ENCODE measurements at regions not wholly inside any gene's neighbourhood (a gene's known extent, or its start where the extent isn't known, plus 50 kb on each side); places are given as distances from the start of the nearest gene placed in this dataset.

GRCh38 chr11:62073061-62073460 lies 50.8 kb upstream of the INCENP start:
- no peak for DNase-seq (ENCODE audit: low read depth in 2 of 2, low spot score in 1 of 2)

GRCh38 chr11:62071408-62071807 lies 52.4 kb upstream of the INCENP start:
- no peak for DNase-seq (ENCODE audit: low read depth in 2 of 2, low spot score in 1 of 2)

GRCh38 chr11:62069986-62070919 lies 53.6 kb upstream of the INCENP start:
- no peak for DNase-seq (ENCODE audit: low read depth in 2 of 2, low spot score in 1 of 2)

- no peak for DNase-seq (ENCODE audit: low read depth in 2 of 2, low spot score in 1 of 2)
Measured at GRCh38 chr11:62069374-62069773, 54.4 kb upstream of the INCENP start.

- DNase-seq (ENCODE audit: low read depth in 2 of 2, low spot score in 1 of 2) = no peak
Measured at GRCh38 chr11:62068730-62069129, 55.1 kb upstream of the INCENP start.

- DNase-seq (ENCODE audit: low read depth in 2 of 2, low spot score in 1 of 2) = no peak
Measured at GRCh38 chr11:62067741-62068140, 56.1 kb upstream of the INCENP start.

GRCh38 chr11:62064221-62064620 lies 59.6 kb upstream of the INCENP start:
- DNase-seq (ENCODE audit: low read depth in 2 of 2, low spot score in 1 of 2) = no peak

GRCh38 chr11:62062223-62062861 lies 61.5 kb upstream of the INCENP start:
- DNase-seq (ENCODE audit: low read depth in 2 of 2, low spot score in 1 of 2) = no peak

GRCh38 chr11:62061356-62062222 lies 62.2 kb upstream of the INCENP start:
- DNase-seq (ENCODE audit: low read depth in 2 of 2, low spot score in 1 of 2) = no peak

GRCh38 chr11:62057069-62057468 lies 66.7 kb upstream of the INCENP start:
- no peak for DNase-seq (ENCODE audit: low read depth in 2 of 2, low spot score in 1 of 2)

GRCh38 chr11:62055970-62056369 lies 67.8 kb upstream of the INCENP start:
- no peak for DNase-seq (ENCODE audit: low read depth in 2 of 2, low spot score in 1 of 2)

GRCh38 chr11:62054484-62055121 lies 69.2 kb upstream of the INCENP start:
- DNase-seq (ENCODE audit: low read depth in 2 of 2, low spot score in 1 of 2) = no peak

GRCh38 chr11:62054081-62054480 lies 69.7 kb upstream of the INCENP start:
- DNase-seq (ENCODE audit: low read depth in 2 of 2, low spot score in 1 of 2) = no peak

GRCh38 chr11:62050716-62051115 lies 73.1 kb upstream of the INCENP start:
- DNase-seq (ENCODE audit: low read depth in 2 of 2, low spot score in 1 of 2) = no peak

GRCh38 chr11:62048100-62048499 lies 75.7 kb upstream of the INCENP start:
- DNase-seq (ENCODE audit: low read depth in 2 of 2, low spot score in 1 of 2) = no peak

GRCh38 chr11:62046568-62047100 lies 77.2 kb upstream of the INCENP start:
- DNase-seq (ENCODE audit: low read depth in 2 of 2, low spot score in 1 of 2) = no peak

- no peak for DNase-seq (ENCODE audit: low read depth in 2 of 2, low spot score in 1 of 2)
Measured at GRCh38 chr11:62044639-62045121, 77.2 kb upstream of the FTH1 start.

- no peak for DNase-seq (ENCODE audit: low read depth in 2 of 2, low spot score in 1 of 2)
Measured at GRCh38 chr11:62035293-62035692, 67.9 kb upstream of the FTH1 start.

- DNase-seq (ENCODE audit: low read depth in 2 of 2, low spot score in 1 of 2) = no peak
Measured at GRCh38 chr11:62034036-62034338, 66.6 kb upstream of the FTH1 start.

GRCh38 chr11:62033191-62034035 lies 66.0 kb upstream of the FTH1 start:
- no peak for DNase-seq (ENCODE audit: low read depth in 2 of 2, low spot score in 1 of 2)
